HG03095 (cell line): ENCODE measurements at regions not wholly inside any gene's neighbourhood (a gene's known extent, or its start where the extent isn't known, plus 50 kb on each side); places are given as distances from the start of the nearest gene placed in this dataset.
"Not testable (repeated sequence)": the region's sequence is repeated elsewhere in the genome, so short reads cannot be mapped to it uniquely, and the experiment has no call there.

ENCODE experiments used
- ATAC-seq: cut with Tn5 transposase; IDR thresholded peaks from one replicate; pipeline ENCODE4 v1.9.1; 2021; ENCODE audit warnings: moderate library complexity; ENCODE audit not compliant: unreplicated experiment

GRCh38 chr6:67175101-67175500 is 1460.0 kb upstream of the ADGRB3 start:
- no peak for ATAC-seq

GRCh38 chr6:67165606-67166005 is 1458.6 kb upstream of the EYS start:
- ATAC-seq: no peak

DNA sequence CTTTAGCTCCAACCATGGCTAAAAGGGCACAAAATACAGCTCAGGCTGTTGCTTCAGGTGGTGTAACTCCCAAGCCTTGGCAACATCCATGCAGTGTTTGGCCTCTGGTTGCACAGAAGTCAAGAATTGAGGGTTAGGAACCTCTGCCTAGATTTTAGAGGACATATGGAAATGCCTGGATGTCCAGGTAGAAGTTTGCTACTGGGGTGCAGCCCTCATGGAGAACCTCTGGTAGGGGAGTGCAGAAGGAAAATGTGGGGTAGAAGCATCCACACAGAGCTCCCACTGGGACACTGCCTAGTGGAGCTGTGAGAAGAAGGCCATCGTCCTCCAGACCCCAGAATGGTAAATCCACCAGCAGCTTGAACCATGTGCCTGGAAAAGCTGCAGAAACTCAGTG is 1453.8 kb upstream of the EYS start:
- no peak for ATAC-seq

DNA sequence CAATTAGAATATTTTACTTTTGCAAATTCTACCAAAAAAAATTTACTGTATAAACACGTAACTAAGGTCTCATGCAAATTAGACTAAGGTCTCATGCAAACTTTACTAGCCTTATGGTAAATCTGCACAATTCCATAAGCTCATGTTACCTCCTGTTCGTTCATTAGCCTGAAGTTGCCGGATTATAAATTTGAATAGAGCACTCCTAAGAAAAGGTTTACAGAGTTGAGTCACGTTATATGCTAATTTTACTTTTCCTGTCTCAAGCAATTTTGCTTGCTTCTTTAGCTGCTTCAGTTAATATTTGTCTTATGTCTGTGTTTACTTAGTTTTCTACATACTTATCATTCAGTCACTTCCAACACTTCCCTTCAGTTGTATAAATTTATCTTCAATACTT is 1434.0 kb upstream of the EYS start:
- ATAC-seq: no peak

DNA sequence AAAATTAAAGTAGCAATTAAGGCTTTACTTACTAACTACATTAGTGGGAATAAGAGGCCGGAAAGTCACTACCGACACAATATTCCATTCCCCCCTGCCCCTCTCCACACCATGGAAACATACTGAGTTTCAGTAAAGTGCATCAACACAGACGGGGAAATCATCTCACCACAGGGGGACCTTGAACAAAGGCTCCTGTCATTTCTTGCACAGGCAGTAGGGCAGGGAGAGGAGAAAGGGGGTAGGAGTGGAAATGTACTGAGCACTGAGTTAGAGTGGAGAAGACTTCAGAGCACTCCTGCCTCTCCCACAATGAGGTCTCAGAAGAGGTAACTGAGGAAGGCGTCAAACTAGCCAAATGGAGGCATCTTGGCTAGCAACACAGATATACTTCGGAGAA is 1426.9 kb upstream of the EYS start:
- no peak for ATAC-seq

DNA sequence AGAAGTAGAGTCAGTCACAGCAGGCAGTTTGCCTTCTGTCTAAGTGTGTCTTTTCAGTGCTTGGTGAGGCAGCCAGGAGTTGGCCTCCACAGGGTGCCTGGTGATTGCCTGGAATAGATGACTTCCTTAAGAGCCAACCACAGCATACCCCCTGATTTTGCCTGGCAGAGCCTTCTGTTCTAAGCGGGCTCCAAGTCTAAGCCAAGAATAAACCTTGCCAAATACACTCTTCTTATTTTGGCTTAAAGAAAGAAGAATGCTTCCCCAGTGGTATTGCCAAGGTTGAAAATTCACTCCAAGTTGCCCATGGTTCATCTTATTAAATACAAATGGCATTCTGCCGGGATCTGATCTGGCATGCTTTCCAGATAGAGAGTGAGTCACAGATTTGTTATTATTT is 1424.8 kb upstream of the EYS start:
- no peak for ATAC-seq

DNA sequence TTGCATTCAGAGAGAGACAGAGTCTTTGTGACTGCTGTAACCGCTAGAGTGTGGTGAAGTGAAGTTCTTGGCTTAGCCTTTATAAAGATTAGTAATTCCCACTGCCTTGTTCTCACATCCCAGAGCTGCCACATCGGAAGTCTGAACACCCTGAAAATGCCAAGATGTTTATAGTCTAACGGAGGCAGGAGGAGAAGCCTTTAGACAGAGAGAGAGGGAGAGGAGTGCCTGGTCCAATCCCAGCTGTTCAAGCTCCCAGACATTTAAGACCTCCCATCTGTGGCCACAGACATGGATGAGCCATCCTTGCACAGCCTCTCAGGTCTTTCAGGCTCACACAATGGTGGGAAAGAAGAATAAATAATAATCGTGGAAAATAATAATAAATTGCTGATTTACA is 1422.8 kb upstream of the EYS start:
- ATAC-seq: no peak

DNA sequence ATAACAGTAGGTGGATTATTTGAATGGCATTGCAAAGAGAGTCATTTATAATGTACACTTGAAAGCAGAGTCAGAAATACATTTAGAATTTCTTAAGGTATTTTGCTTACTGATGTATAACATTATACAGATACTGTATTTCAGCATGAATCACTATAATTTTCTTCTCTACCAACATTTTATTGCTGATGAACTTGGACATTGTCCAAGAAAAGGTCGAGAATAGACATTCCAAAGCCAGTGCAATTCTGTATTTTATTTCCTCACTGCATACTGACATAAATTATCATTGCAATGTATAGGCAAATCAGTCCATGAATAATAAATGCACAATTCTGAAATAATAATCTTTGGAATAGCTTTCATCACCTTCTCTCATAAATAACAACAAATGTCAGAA is 1420.0 kb upstream of the EYS start:
- ATAC-seq: no peak

DNA sequence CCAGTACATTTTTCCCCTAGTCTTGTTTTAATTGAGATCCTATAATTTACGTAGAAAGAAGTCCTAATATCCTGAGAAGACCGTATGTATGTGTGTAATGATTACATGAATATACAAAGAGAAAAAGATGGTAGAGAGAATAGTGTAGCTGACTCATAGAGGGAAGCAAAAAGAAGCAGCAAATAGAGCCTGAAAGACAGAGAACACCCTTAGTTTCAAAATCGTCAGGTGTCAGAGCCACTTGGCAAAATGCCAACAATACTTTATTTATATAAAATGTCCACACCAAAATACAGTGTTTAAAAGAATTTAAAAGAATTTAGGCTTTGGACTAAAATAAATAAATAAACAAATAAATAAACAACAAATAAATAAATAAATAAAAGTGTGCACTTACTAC is 1414.1 kb upstream of the EYS start:
- ATAC-seq: no peak

- ATAC-seq: no peak
These were observed 1405.1 kb upstream of the EYS start for GRCh38 chr6:67112120-67112519.

GRCh38 chr6:67102743-67103142 is 1395.7 kb upstream of the EYS start:
- ATAC-seq: no peak

DNA sequence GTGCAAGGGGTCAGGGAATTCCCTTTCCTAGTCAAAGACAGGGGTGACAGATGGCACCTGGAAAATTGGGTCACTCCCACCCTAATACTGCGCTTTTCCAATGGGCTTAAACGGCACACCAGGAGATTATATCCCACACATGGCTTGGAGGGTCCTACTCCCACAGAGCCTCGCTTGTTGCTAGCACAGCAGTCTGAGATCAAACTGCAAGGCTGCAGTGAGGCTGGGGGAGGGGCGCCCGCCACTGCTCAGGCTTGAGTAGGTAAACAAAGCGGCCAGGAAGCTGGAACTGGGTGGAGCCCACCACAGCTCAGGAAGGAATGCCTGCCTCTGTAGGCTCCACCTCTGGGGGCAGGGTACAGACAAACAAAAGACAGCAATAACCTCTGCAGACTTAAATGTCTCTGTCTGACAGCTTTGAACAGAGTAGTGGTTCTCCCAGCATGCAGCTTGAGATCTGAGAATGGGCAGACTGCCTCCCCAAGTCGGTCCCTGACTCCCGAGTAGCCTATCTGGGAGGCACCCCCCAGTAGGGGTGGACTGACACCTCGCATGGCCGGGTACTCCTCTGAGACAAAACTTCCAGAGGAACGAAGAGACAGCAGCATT is 1388.7 kb upstream of the EYS start:
- ATAC-seq: not testable (repeated sequence)

DNA sequence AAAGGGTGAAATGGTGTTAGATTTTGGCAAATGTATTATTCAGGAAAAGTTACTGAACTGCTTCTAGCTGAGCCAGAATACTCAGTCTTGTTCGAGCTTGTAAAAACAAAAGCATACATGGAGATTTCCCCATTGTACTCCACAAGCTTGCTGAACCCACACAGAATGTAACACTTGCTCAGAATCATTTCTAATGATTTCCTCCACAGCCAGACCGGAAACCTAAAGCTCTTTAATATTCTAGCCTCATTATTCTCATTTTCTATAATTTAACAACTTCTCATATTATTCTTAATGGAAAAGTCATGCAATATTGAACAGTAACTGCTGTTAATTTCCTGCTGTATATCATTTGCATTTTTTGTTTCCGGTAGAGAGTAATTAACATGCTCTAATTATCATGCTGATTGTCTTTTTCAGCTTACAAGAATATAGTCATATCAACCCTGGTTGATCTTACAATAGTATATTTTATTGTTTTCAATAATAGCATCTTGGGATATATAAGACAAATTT is 1387.5 kb upstream of the EYS start:
- no peak for ATAC-seq

DNA sequence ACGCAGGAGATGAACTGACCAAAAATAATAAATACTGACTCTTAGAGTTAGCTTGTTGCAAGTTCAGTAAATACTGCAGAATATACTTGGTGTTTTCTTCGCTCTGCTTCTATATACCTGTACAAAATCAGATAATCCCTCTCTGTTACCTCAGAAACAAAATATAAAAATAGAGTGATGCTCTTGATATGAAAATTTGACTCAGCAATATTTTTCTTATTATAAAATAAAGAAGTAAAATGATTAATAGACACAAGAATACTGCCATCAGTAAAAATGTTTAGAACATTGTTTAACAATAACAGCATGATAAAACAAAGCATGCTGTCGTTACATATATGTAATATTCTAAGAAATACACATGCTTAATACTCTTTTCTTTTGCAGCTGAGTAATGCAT is 1366.9 kb upstream of the EYS start:
- ATAC-seq: no peak

DNA sequence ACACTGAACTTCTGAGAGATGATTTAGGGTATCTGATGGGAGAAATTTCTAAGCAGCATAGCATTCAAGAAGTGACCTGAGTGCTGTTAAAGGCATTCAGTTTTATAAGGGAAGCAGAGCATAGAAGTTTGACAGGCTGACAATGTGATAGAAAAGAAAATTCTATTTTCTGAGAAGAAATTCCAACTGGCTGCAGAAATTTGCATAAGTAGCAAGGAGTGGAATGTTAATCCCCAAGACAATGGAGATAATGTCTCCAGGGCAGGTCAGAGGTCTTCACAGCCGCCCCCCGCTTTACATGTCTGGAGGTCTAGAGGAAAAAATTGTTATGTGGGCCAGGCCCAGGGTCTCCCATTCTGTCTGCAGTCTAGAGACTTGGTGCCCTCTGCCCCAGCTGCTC is 1361.8 kb upstream of the EYS start:
- no peak for ATAC-seq

GRCh38 chr6:67064323-67064722 is 1357.3 kb upstream of the EYS start:
- ATAC-seq: no peak

- no peak for ATAC-seq
These were observed 1341.0 kb upstream of the EYS start for GRCh38 chr6:67047996-67048395.

GRCh38 chr6:67045076-67045475 is 1338.0 kb upstream of the EYS start:
- ATAC-seq: no peak

DNA sequence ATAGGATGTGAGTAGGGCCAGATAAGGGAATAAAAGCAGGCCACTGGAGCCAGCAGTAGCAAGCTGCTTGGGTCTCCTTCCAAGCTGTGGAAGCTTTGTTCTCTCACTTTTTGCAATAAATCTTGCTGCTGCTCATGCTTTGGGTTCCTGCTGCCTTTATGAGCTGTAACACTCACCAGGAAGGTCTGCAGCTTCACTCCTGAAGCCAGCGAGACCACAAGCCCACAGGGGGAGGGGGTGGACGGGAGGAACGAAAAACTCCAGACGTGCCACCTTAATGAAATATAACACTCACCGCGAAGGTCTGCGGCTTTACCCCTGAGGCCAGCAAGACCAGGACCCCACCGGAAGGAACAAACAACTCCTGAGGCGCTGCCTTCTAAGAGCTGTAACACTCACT is 1324.4 kb upstream of the EYS start:
- no peak for ATAC-seq

- no peak for ATAC-seq
These were observed 1323.8 kb upstream of the EYS start for GRCh38 chr6:67030861-67031260.

DNA sequence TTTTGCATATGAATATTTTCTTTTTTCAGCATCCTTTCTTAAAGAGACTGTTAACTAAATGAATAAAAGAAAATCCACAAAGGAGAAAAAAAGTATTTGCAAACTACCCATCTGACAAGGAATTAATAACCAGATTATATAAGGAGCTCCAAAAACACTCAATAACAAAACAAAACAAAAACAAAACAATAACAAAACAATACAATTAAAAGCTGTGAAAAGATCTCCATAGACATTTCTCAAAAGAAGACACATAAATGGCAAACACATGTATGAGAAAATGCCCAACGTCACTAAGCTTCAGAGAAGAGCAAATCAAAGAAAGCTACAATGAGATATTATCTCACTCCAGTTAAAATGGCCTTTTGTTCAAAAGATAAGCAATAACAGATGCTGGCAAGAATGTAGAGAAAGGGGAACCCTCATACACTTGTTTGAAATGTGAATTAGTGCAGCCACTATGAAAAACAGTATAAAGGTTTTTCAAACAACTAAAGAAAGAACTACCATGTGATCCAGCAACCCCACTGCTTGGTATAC is 1310.0 kb upstream of the EYS start:
- no peak for ATAC-seq

DNA sequence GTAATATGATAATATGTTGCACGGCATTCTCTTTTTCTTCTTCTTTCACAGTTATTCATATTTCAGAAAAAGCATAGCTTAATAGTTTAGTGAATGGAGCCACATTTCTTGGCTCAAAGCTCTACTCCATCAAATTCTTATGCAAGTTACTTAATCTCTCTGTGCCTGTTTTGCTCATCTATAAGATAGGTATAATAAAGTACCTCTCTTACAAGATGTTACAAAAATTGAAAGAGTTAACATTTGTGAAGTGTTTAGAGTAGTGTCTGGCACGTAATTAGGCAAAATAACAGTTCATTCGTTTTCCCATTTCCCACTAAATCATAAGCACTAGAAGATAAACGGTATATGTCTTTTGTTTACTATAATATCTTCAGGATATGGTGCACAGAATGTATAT is 1304.4 kb upstream of the EYS start:
- no peak for ATAC-seq

GRCh38 chr6:67009818-67010217 is 1302.8 kb upstream of the EYS start:
- ATAC-seq: no peak
